HG03432 (cell line): ENCODE measurements at regions not wholly inside any gene's neighbourhood (a gene's known extent, or its start where the extent isn't known, plus 50 kb on each side); places are given as distances from the start of the nearest gene placed in this dataset.

Experiments
- ATAC-seq: cut with Tn5 transposase; IDR thresholded peaks from one replicate; pipeline ENCODE4 v1.9.1; 2021; ENCODE audit warnings: mild to moderate bottlenecking, moderate library complexity; ENCODE audit not compliant: unreplicated experiment

GRCh38 chr13:24075137-24075975 is 85.2 kb upstream of the SPATA13 start:
- ATAC-seq, result no peak

DNA sequence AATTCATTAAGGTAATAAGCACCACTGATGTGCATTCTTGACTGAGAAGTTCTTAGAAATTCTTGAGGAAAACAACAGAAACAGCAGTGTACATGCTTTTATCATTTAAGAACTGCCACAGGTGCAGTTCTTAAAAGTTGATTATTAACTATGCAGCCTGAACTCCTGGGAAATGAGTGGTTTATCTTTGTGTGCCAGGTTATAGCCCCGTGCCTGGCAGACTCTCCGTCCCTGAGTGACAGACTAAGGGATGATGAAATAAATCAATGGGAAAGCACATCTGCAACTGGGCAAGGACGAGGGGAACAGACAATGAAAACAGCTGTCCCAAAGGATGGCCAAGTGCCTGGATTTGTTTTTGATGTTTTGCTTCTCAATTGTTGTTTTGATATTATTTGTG is 84.4 kb upstream of the SPATA13 start:
- no peak for ATAC-seq

GRCh38 chr13:24076636-24077035 is 83.9 kb upstream of the SPATA13 start:
- no peak for ATAC-seq

DNA sequence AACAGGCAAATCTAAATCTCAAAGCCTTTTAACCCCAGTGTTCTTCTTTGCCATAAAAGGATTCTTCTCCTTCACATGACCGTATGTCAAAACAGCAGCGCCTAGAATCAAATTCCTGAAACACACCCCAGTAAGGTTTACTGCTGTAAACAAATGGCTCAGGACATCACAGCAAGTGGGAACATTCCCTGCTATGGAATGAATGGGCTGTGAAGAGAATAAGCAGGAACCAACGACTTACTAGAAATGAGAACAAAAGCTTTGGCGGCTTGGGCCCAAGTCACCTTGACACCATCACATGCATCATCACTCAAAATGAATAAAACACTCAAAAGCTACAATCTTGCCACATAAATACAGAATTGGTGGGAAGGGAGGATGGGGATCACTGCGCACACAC is 80.4 kb upstream of the SPATA13 start:
- no peak for ATAC-seq

- ATAC-seq, result no peak
Measured at GRCh38 chr13:24081387-24081786, 79.1 kb upstream of the SPATA13 start.

- ATAC-seq, result no peak
Measured at GRCh38 chr13:24083141-24083540, 77.4 kb upstream of the SPATA13 start.

DNA sequence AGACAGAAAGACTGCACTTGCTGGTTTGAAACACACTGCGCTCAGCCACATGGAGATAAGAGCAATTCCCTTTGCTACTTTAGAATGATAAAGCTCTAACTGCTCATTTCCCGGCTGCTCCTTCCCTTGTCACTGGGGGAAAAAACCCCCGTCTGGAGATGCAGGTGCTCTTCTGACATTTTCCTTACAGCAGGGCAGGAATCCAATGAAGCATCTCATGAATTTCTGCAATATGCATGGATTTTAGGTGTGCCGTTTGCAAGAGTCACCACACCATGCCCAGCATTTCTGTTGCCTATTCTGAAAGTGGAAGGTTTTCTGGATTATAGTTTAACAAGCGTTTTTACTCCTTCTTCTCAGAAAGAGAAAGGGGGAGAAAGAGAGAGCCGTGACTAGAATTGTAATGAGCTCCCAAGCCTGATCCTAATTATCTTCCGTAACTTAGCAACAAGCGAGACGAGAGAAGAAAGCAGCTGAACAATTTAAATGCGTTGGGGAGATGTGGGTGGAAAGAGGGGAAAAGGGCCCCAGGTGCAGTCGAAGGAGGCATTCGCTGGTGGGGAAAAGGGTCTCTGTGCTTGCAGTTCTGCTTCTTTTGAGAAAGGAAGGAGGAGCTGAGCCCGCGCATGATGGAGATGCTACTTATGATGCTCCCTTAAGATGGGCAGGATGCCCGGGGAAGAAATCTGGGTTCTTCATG is 76.6 kb upstream of the SPATA13 start:
- no peak for ATAC-seq

GRCh38 chr13:24085662-24086061 is 74.9 kb upstream of the SPATA13 start:
- no peak for ATAC-seq

DNA sequence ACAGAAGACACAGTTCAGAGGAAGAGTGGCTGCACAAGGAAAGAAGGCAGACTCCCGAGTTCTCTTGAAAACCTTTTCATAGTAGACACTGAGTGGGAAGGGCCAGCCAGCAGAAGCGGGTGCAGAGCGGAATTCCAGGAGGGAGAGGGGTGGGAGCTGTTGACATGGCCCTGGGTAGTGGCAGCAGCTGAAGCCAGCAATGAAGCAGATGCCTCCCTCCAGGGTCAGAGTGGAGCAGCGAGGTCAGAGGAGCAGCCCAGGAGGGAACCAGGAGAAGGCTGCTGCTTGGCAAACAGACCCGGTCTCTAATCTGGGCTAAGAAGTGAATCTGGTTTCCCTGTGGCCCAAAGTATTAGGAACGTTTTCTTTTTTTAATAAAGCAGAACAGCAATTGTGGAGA is 73.9 kb upstream of the SPATA13 start:
- ATAC-seq, result no peak

GRCh38 chr13:24087605-24088225 is 72.8 kb upstream of the SPATA13 start:
- no peak for ATAC-seq

- ATAC-seq, result no peak
Measured at GRCh38 chr13:24090049-24090448, 70.5 kb upstream of the SPATA13 start.

DNA sequence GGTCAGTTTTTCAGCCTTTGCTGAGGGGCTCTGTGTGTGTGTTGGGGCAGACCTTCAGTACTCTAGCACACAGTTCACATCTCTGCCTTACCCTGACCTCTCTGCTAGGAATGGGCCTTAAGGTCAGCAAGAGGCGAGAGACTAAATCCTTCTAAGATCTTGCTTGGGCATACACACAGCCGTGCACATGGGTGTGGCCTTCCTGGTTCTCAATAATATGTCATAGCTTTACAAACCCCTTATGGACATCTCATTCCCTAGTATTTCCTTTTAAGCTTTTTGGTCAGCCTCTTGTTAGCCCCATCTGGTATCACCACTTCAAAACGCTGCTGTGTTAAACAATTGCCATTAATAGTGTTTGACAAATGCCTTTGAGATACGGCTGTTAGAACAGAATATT is 69.4 kb upstream of the SPATA13 start:
- no peak for ATAC-seq

DNA sequence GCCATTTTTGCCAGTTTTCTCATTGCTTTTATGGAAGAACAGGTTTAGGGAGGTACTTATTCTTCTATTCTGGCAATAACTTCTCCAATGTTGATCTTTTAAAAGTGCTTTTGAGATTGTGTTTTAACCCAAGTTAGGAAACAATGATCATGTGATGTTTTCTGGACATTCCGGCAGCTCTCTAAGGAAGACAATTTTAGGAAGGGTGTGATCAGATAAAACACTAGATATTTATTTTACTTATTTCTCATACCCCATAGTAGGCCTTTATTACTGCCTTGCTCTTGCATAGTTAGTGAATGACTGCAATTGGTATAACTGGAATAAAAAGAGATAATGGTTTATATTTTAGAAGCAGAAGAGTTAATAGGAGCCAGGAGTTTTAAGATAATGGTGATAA is 68.4 kb upstream of the SPATA13 start:
- ATAC-seq, result no peak

- ATAC-seq, result no peak
Measured at GRCh38 chr13:24093047-24093446, 67.5 kb upstream of the SPATA13 start.

- ATAC-seq, result no peak
Measured at GRCh38 chr13:24096659-24097058, 63.9 kb upstream of the SPATA13 start.

DNA sequence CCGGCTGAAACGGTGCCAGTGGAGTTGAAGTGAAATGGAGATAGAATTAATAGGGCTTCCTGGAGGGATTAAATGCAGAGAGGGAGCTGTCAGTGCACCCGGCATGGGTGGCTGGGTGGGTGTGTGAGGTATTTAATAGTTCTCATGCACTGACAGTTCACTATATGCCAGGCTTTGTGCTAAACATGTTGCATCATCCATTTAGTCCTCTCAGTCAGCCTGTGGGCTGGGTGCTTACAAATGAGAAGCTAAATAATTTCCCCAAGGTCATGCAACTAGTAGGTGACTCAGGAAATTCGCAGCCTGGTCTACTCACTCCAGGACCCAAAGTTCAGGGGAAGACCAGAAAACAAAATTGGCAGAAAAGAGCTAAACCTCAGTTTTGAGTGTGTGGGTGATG is 63.5 kb upstream of the SPATA13 start:
- peak; percentile 64 for ATAC-seq

DNA sequence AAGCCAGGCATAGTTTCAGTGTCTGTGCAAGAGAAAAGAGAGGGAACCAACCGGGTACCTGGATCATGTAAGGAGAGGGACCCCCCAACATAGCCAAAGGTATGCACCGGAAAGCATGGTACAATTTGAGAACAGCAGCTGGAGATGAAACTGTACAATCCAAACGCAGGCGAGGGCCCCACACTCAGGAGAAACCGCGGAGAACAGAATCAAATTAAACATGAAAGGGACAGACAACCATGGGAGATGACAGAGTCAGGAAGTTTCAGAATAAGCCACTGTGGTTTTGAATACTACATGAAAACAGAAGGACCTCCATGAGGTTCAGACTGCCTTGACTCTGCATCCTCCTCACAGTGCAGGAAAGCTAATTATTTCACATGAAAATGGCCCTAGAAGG is 62.9 kb upstream of the SPATA13 start:
- ATAC-seq, result peak; percentile 21

DNA sequence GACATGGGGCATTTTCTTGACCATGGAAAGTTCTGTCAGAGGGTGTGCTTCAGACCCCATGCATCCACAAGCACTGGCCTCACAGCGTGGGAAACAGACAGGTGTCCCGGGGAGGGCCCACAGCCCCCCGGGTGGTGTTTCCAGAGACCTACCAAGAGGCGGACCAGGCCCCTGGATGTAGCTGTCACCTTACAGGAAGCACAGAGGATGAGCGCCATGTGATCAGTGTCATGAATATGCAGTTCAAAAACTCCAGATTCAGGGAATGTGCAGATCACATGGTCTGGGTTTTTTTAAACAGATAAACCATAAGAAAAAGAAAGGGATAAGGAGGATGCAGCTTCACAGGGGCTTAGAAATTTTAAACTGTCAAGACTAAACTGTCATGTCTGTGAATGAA is 61.0 kb upstream of the SPATA13 start:
- ATAC-seq, result no peak

DNA sequence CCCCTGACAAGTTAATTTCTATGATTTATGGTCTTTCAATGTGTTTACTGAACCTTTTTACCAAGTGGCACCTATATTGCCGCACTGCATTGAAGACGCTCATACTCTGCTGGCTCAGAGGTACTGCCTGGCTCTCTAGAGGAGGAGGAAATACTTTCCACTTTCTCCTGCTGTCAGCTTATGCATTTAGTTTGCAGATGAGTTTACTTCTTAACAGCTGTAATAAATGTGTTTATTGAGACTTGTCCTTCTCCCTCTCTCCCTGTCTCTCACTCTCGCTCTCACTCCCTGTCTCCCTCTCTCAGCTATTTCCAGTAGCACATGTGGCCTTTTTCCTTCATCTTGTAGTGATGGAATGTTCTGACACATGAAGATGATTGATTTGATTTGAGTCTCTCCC is 60.3 kb upstream of the SPATA13 start:
- ATAC-seq, result no peak

- no peak for ATAC-seq
Measured at GRCh38 chr13:24103782-24104372, 56.6 kb upstream of the SPATA13 start.

DNA sequence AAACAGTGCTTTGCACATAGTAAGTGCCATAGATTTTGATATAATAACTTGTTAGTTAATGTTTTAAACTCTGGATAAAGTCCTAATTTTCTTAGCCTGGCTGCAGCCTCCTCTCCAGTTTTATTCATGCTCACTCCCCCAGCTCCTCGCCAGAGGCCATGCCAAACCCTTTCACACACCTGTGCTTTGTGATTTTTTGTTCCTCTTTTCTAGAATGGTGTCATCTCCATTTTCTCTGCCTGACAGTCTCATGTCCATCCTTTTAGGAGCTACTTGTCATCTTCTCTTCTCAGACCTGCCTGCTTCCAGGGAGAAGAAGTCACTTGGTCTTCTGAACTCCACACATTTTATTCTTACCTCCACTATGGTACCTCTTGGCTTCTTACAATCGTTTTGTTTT is 55.8 kb upstream of the SPATA13 start:
- ATAC-seq, result no peak

DNA sequence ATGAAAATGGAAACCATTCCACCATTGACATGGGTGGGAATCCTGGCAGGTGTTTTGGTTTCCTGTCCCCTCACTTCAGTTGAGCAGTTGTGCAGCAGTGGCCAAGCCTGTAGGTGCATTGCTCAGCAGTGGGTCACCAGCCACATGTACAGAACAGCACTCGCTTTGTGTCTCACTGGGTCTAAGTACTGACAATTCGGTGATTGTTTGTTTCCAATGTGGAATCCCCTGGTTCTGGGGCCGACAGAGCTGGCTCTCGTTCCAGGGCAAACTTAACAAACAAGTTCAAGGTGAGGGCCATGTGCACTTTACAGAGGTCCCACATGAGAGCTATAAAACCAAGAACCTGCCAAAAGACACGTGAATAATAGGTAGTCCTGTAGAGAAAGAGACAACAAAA is 54.1 kb upstream of the SPATA13 start:
- no peak for ATAC-seq
